GM12878 (cell line): ENCODE measurements at regions not wholly inside any gene's neighbourhood (a gene's known extent, or its start where the extent isn't known, plus 50 kb on each side); places are given as distances from the start of the nearest gene placed in this dataset.

ENCODE experiments used
- BACH1 ChIP-seq: fragments of 450-650 bp; IDR thresholded peaks from 2 replicates; pipeline ENCODE4 v1.6.1; 2017; ENCODE audit warnings: mild to moderate bottlenecking, borderline replicate concordance
- BCL11A ChIP-seq: IDR thresholded peaks from 2 replicates; pipeline ENCODE4 v1.6.1; 2011; ENCODE audit warnings: low read depth, low read length
- BCLAF1 ChIP-seq: fragments of 450-650 bp; IDR thresholded peaks from 2 replicates; pipeline ENCODE4 v1.6.1; 2017; ENCODE audit warnings: antibody characterized with exemption, mild to moderate bottlenecking, moderate library complexity
- CBX5 ChIP-seq: sonication (generic); IDR thresholded peaks from 2 replicates; pipeline ENCODE4 v1.6.1; 2016; ENCODE audit warnings: low read depth, moderate library complexity, mild to moderate bottlenecking, inconsistent platforms
- EED ChIP-seq: sonication (generic); IDR thresholded peaks from 2 replicates; pipeline ENCODE4 v1.6.1; 2016; ENCODE audit warnings: antibody characterized with exemption, low read depth
- EGR1 ChIP-seq, 2 experiments: IDR thresholded peaks; 1 replicate in 1 of 2; 2 replicates in 1 of 2; pipeline ENCODE4 v1.6.1; 2011 to 2012; ENCODE audit warnings: low read depth in 2 of 2, low read length in 2 of 2, borderline replicate concordance in 1 of 2, mild to moderate bottlenecking in 1 of 2, moderate library complexity in 1 of 2
- ETV6 ChIP-seq, 2 experiments: fragments of 450-650 bp in 1 of 2; IDR thresholded peaks in 1 of 2; conservative IDR thresholded peaks in 1 of 2; 2 replicates each; pipeline ENCODE4 v1.6.1; 2014; ENCODE audit warnings: antibody characterized with exemption in 1 of 2, borderline replicate concordance in 1 of 2, low read depth in 1 of 2, mild to moderate bottlenecking in 1 of 2, moderate library complexity in 1 of 2
- EZH2 ChIP-seq: IDR thresholded peaks from 2 replicates; pipeline ENCODE4 v1.6.1; 2012; ENCODE audit warnings: low read depth, mild to moderate bottlenecking, control low read depth, inconsistent platforms, low read length, borderline replicate concordance; ENCODE audit not compliant: control insufficient read depth
- HDAC6 ChIP-seq: fragments of 200-600 bp; sonication (generic); IDR thresholded peaks from one replicate; pipeline ENCODE4 v1.8.0; 2017; ENCODE audit warnings: antibody characterized with exemption; ENCODE audit not compliant: unreplicated experiment
- HDGF ChIP-seq: fragments of 450-650 bp; IDR thresholded peaks from 2 replicates; pipeline ENCODE4 v1.6.1; 2016; ENCODE audit warnings: antibody characterized with exemption
- IRF4 ChIP-seq: IDR thresholded peaks from 2 replicates; pipeline ENCODE4 v1.6.1; 2011; ENCODE audit warnings: low read depth, low read length
- NRF1 ChIP-seq: conservative IDR thresholded peaks from 2 replicates; pipeline ENCODE4 v1.6.1; 2011; ENCODE audit warnings: mild to moderate bottlenecking, low read depth, low read length, improper control_type of control experiment
- POU2F2 ChIP-seq: IDR thresholded peaks from 3 replicates; pipeline ENCODE4 v1.6.1; 2011; ENCODE audit warnings: low read depth, mild to moderate bottlenecking, low read length, borderline replicate concordance
- RAD21 ChIP-seq: IDR thresholded peaks from 2 replicates; pipeline ENCODE4 v1.6.1; 2011; ENCODE audit warnings: mild to moderate bottlenecking, low read depth, low read length, moderate library complexity; ENCODE audit not compliant: insufficient read depth
- RAD51 ChIP-seq: fragments of 450-650 bp; IDR thresholded peaks from 2 replicates; pipeline ENCODE4 v1.6.1; 2016; ENCODE audit warnings: moderate library complexity, mild to moderate bottlenecking, inconsistent platforms
- SRF ChIP-seq, 2 experiments: IDR thresholded peaks; 2 replicates each; pipeline ENCODE4 v1.6.1; 2011; ENCODE audit warnings: low read depth in 2 of 2, low read length in 2 of 2, mild to moderate bottlenecking in 1 of 2, moderate library complexity in 1 of 2
- ZBTB4 ChIP-seq: fragments of 450-650 bp; formaldehyde crosslinking; IDR thresholded peaks from 2 replicates; pipeline ENCODE4 v1.4.0; 2022; ENCODE audit warnings: mild to moderate bottlenecking, moderate library complexity
- TF ChIP-seq, protein P1 (sequence below): fragments of 450-650 bp; IDR thresholded peaks from 2 replicates; pipeline ENCODE4 v1.6.1; 2016; ENCODE audit warnings: mild to moderate bottlenecking
- TF ChIP-seq, protein P2 (sequence below): IDR thresholded peaks from 2 replicates; pipeline ENCODE4 v1.6.1; 2012; ENCODE audit warnings: mild to moderate bottlenecking, low read depth, low read length

DNA sequence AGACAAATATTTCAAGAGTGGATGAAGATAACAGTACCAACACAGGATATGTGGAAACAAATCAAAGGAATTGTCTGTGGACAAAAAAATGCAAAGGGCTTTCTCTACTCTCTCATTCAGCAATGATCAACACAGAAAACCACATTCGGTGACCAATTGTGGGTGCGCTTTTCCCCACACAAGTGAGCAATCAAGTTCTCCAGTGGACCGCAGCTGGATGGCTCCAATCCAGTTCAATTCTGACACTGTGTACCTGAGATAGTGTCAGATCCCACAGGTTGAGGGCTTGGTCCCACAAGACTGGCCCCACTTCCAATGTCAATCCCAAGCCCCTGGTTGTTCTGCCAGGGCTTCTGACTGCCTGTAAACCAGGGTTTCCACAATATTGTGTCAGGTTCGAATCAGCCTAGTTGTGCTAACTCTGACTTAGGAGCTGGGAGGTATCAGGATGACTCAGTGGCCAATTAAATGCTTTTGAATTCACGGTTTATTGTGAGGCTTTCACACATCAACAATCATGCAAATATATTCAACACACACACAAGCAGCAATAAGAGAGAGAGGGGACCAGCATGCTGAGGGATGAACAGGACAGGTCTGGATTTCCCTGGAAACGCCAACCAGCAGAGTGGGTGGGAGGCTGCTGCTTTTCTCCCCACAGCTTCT lies 87.0 kb upstream of the BTG3 start (continued):
- no peak for TF ChIP-seq HDGF
- no peak for TF ChIP-seq SRF (IDR thresholded peaks at IDR 0.05; ENCODE audit: low read depth in 2 of 2, low read length in 2 of 2)
- no peak for TF ChIP-seq EED
- no peak for TF ChIP-seq RAD51
- no peak for TF ChIP-seq BCLAF1
- TF ChIP-seq NRF1 = no peak
- TF ChIP-seq EGR1 (IDR thresholded peaks at IDR 0.05; ENCODE audit: borderline replicate concordance in 1 of 2, low read depth in 2 of 2, low read length in 2 of 2) = no peak
- TF ChIP-seq, protein P1, sequence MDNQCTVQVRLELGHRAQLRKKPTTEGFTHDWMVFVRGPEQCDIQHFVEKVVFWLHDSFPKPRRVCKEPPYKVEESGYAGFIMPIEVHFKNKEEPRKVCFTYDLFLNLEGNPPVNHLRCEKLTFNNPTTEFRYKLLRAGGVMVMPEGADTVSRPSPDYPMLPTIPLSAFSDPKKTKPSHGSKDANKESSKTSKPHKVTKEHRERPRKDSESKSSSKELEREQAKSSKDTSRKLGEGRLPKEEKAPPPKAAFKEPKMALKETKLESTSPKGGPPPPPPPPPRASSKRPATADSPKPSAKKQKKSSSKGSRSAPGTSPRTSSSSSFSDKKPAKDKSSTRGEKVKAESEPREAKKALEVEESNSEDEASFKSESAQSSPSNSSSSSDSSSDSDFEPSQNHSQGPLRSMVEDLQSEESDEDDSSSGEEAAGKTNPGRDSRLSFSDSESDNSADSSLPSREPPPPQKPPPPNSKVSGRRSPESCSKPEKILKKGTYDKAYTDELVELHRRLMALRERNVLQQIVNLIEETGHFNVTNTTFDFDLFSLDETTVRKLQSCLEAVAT = 0 out of 2 replicates have a peak, but pooled peaks have one; percentile 31
- no peak for TF ChIP-seq BACH1
- peak; percentile 87; the same call in 1 of the 3 replicates for TF ChIP-seq POU2F2
- TF ChIP-seq, protein P2, sequence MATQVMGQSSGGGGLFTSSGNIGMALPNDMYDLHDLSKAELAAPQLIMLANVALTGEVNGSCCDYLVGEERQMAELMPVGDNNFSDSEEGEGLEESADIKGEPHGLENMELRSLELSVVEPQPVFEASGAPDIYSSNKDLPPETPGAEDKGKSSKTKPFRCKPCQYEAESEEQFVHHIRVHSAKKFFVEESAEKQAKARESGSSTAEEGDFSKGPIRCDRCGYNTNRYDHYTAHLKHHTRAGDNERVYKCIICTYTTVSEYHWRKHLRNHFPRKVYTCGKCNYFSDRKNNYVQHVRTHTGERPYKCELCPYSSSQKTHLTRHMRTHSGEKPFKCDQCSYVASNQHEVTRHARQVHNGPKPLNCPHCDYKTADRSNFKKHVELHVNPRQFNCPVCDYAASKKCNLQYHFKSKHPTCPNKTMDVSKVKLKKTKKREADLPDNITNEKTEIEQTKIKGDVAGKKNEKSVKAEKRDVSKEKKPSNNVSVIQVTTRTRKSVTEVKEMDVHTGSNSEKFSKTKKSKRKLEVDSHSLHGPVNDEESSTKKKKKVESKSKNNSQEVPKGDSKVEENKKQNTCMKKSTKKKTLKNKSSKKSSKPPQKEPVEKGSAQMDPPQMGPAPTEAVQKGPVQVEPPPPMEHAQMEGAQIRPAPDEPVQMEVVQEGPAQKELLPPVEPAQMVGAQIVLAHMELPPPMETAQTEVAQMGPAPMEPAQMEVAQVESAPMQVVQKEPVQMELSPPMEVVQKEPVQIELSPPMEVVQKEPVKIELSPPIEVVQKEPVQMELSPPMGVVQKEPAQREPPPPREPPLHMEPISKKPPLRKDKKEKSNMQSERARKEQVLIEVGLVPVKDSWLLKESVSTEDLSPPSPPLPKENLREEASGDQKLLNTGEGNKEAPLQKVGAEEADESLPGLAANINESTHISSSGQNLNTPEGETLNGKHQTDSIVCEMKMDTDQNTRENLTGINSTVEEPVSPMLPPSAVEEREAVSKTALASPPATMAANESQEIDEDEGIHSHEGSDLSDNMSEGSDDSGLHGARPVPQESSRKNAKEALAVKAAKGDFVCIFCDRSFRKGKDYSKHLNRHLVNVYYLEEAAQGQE = no peak
- no peak for TF ChIP-seq CBX5
- no peak for TF ChIP-seq HDAC6
- TF ChIP-seq BCL11A = peak; percentile 82
- TF ChIP-seq ETV6 (conservative IDR thresholded peaks at IDR 0.05 in 1 of 2, IDR thresholded peaks at IDR 0.05 in 1 of 2; ENCODE audit: borderline replicate concordance in 1 of 2, low read depth in 1 of 2) = no peak
- TF ChIP-seq EZH2 = no peak
- no peak for TF ChIP-seq ZBTB4 (CRISPR knock-in tag)
- no peak for TF ChIP-seq RAD21
- 0 out of 2 replicates have a peak, but pooled peaks have one; percentile 22 for TF ChIP-seq IRF4
